HG03139 (cell line): ENCODE measurements at regions not wholly inside any gene's neighbourhood (a gene's known extent, or its start where the extent isn't known, plus 50 kb on each side); places are given as distances from the start of the nearest gene placed in this dataset.

Experiments
- ATAC-seq: cut with Tn5 transposase; IDR thresholded peaks from one replicate; pipeline ENCODE4 v1.9.1; 2021; ENCODE audit not compliant: unreplicated experiment

DNA sequence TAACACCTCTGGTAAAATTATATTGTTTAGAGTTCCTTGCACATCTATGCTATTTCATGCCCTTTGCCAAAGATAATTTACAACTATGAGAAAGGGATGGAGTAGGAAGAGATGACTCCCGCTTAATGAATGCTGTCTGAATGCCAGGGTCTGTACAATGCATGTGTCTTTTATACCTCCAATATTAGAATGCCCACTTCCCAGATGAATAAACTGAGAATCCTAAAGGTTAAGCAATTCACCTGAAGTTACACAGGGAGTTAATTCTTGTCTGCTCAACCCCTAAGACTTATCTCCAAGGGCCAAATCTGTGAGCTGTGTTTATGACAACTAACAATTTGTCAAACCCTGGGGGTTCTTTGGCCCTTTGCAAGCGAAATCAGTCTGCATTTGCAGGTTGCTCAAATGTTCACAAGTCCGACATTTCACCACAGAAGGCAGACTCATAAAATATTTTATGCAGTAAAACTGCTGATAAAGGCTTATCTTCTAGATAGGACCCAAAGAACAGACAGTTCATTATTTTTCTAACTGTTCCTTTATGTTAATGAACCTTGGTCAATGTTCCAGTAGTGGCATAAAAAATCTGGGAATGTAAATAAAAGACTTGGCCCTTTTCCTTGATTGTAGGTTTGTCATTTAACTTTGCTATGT, 50.2 kb upstream of the ATP1A1 start:
- no peak for ATAC-seq
